ENCODE measurements at regions not wholly inside any gene's neighbourhood (a gene's known extent, or its start where the extent isn't known, plus 50 kb on each side); places are given as distances from the start of the nearest gene placed in this dataset.

GRCh38 chr7:109637428-109637990 lies 1067.8 kb downstream of the DNAJB9 start (continued):
- TF ChIP-seq ZSCAN16 (tag by site-specific recombination; IDR thresholded peaks at IDR 0.05) (no peak), ZNF211 (tag by site-specific recombination; IDR thresholded peaks at IDR 0.05; ENCODE audit: low read depth) (no peak), ZFP41 (tag by site-specific recombination; IDR thresholded peaks at IDR 0.05; ENCODE audit: borderline replicate concordance) (no peak), ZNF660 (tag by site-specific recombination; IDR thresholded peaks at IDR 0.05) (no peak), ZNF423 (tag by site-specific recombination; IDR thresholded peaks at IDR 0.05) (no peak), TCF7L2 (IDR thresholded peaks at IDR 0.05; ENCODE audit: borderline replicate concordance, low read depth, low read length) (no peak), ZNF626 (tag by site-specific recombination; IDR thresholded peaks at IDR 0.05) (no peak), KLF7 (tag by site-specific recombination; IDR thresholded peaks at IDR 0.05; ENCODE audit: borderline replicate concordance) (no peak), ZNF768 (tag by site-specific recombination; IDR thresholded peaks at IDR 0.05) (no peak)

GRCh38 chr7:109638321-109638720 lies 1068.6 kb downstream of the DNAJB9 start:
- Histone ChIP-seq H3K27ac (ENCODE audit: extremely low read depth, low read depth, low read length) (no peak overlapping the region), H3K4me1 (ENCODE audit: control insufficient read depth, insufficient read depth, low read length) (no peaks in the 10 kb centered on the region), H3K4me3 (ENCODE audit: low read depth, low read length) (no peak overlapping the region), H3K9me3 (ENCODE audit: control insufficient read depth, insufficient read depth, low read depth, low read length) (no peaks in the 10 kb centered on the region), H3K36me3 (ENCODE audit: control insufficient read depth in 2 of 2, insufficient read depth in 1 of 2, low read length in 2 of 2) (no peaks in the 10 kb centered on the region)
- CTCF ChIA-PET: no interaction called here
- POLR2A ChIA-PET: no interaction called here
- no peak for TF ChIP-seq RBAK (tag by site-specific recombination; IDR thresholded peaks at IDR 0.05)
- TF ChIP-seq ZNF248 (tag by site-specific recombination; IDR thresholded peaks at IDR 0.05): no peak
- TF ChIP-seq ZNF610 (tag by site-specific recombination; IDR thresholded peaks at IDR 0.05; ENCODE audit: borderline replicate concordance): no peak
- no peak for TF ChIP-seq ZNF404 (tag by site-specific recombination; IDR thresholded peaks at IDR 0.05)
- TF ChIP-seq ZNF114 (tag by site-specific recombination; IDR thresholded peaks at IDR 0.05): no peak
- TF ChIP-seq, protein P1, sequence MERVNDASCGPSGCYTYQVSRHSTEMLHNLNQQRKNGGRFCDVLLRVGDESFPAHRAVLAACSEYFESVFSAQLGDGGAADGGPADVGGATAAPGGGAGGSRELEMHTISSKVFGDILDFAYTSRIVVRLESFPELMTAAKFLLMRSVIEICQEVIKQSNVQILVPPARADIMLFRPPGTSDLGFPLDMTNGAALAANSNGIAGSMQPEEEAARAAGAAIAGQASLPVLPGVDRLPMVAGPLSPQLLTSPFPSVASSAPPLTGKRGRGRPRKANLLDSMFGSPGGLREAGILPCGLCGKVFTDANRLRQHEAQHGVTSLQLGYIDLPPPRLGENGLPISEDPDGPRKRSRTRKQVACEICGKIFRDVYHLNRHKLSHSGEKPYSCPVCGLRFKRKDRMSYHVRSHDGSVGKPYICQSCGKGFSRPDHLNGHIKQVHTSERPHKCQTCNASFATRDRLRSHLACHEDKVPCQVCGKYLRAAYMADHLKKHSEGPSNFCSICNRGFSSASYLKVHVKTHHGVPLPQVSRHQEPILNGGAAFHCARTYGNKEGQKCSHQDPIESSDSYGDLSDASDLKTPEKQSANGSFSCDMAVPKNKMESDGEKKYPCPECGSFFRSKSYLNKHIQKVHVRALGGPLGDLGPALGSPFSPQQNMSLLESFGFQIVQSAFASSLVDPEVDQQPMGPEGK (tag by site-specific recombination; IDR thresholded peaks at IDR 0.05): no peak
- no peak for TF ChIP-seq REPIN1 (tag by site-specific recombination; IDR thresholded peaks at IDR 0.05; ENCODE audit: low read depth)

GRCh38 chr7:109639561-109639960 lies 1069.9 kb downstream of the DNAJB9 start:
- POLR2A ChIA-PET: no interaction called here

GRCh38 chr7:109641445-109641844 lies 1071.8 kb downstream of the DNAJB9 start:
- Histone ChIP-seq H3K9me3 (ENCODE audit: control insufficient read depth, insufficient read depth, low read depth, low read length) (no peaks in the 10 kb centered on the region), H3K27ac (ENCODE audit: extremely low read depth, low read depth, low read length) (no peak overlapping the region), H3K4me3 (ENCODE audit: low read depth, low read length) (no peak overlapping the region), H3K4me1 (ENCODE audit: control insufficient read depth, insufficient read depth, low read length) (no peaks in the 10 kb centered on the region), H3K36me3 (ENCODE audit: control insufficient read depth in 2 of 2, insufficient read depth in 1 of 2, low read length in 2 of 2) (no peaks in the 10 kb centered on the region)
- ChIA-PET POLR2A (no interaction called here), CTCF (no interaction called here)
- no peak for TF ChIP-seq ZNF114 (tag by site-specific recombination; IDR thresholded peaks at IDR 0.05)
- TF ChIP-seq, protein P2, sequence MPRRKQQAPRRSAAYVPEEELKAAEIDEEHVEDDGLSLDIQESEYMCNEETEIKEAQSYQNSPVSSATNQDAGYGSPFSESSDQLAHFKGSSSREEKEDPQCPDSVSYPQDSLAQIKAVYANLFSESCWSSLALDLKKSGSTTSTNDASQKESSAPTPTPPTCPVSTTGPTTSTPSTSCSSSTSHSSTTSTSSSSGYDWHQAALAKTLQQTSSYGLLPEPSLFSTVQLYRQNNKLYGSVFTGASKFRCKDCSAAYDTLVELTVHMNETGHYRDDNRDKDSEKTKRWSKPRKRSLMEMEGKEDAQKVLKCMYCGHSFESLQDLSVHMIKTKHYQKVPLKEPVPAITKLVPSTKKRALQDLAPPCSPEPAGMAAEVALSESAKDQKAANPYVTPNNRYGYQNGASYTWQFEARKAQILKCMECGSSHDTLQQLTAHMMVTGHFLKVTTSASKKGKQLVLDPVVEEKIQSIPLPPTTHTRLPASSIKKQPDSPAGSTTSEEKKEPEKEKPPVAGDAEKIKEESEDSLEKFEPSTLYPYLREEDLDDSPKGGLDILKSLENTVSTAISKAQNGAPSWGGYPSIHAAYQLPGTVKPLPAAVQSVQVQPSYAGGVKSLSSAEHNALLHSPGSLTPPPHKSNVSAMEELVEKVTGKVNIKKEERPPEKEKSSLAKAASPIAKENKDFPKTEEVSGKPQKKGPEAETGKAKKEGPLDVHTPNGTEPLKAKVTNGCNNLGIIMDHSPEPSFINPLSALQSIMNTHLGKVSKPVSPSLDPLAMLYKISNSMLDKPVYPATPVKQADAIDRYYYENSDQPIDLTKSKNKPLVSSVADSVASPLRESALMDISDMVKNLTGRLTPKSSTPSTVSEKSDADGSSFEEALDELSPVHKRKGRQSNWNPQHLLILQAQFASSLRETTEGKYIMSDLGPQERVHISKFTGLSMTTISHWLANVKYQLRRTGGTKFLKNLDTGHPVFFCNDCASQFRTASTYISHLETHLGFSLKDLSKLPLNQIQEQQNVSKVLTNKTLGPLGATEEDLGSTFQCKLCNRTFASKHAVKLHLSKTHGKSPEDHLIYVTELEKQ (tag by site-specific recombination; IDR thresholded peaks at IDR 0.05; ENCODE audit: borderline replicate concordance): no peak
- TF ChIP-seq ZNF660 (tag by site-specific recombination; IDR thresholded peaks at IDR 0.05): no peak
- TF ChIP-seq, protein P3, sequence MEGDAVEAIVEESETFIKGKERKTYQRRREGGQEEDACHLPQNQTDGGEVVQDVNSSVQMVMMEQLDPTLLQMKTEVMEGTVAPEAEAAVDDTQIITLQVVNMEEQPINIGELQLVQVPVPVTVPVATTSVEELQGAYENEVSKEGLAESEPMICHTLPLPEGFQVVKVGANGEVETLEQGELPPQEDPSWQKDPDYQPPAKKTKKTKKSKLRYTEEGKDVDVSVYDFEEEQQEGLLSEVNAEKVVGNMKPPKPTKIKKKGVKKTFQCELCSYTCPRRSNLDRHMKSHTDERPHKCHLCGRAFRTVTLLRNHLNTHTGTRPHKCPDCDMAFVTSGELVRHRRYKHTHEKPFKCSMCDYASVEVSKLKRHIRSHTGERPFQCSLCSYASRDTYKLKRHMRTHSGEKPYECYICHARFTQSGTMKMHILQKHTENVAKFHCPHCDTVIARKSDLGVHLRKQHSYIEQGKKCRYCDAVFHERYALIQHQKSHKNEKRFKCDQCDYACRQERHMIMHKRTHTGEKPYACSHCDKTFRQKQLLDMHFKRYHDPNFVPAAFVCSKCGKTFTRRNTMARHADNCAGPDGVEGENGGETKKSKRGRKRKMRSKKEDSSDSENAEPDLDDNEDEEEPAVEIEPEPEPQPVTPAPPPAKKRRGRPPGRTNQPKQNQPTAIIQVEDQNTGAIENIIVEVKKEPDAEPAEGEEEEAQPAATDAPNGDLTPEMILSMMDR (tag by site-specific recombination; IDR thresholded peaks at IDR 0.05): no peak
- TF ChIP-seq YY2 (tag by site-specific recombination; IDR thresholded peaks at IDR 0.05): no peak

More at GRCh38 chr7:109639561-109639960, 1069.9 kb downstream of the DNAJB9 start:
- Histone ChIP-seq H3K27ac (ENCODE audit: extremely low read depth, low read depth, low read length) (no peak overlapping the region), H3K9me3 (ENCODE audit: control insufficient read depth, insufficient read depth, low read depth, low read length) (no peaks in the 10 kb centered on the region), H3K36me3 (ENCODE audit: control insufficient read depth in 2 of 2, insufficient read depth in 1 of 2, low read length in 2 of 2) (no peaks in the 10 kb centered on the region), H3K4me1 (ENCODE audit: control insufficient read depth, insufficient read depth, low read length) (no peaks in the 10 kb centered on the region), H3K4me3 (ENCODE audit: low read depth, low read length) (no peak overlapping the region)
- CTCF ChIA-PET: no interaction called here
- TF ChIP-seq ZNF214 (tag by site-specific recombination; IDR thresholded peaks at IDR 0.05; ENCODE audit: borderline replicate concordance): no peak
- no peak for TF ChIP-seq ZNF239 (tag by site-specific recombination; IDR thresholded peaks at IDR 0.05)
